OCI-LY1 (cell line): ENCODE measurements at regions not wholly inside any gene's neighbourhood (a gene's known extent, or its start where the extent isn't known, plus 50 kb on each side); places are given as distances from the start of the nearest gene placed in this dataset.
"Not testable (repeated sequence)": the region's sequence is repeated elsewhere in the genome, so short reads cannot be mapped to it uniquely, and the experiment has no call there.

ENCODE experiments used
- H2AFZ ChIP-seq: fragments of 200-600 bp; sonication (generic), shearing (Covaris generic); 2 replicates; pipeline ENCODE4 v1.6.0; 2014; ENCODE audit warnings: antibody characterized with exemption, mild to moderate bottlenecking, low read length
- H3F3A ChIP-seq: fragments of 200-600 bp; sonication (generic), shearing (Covaris generic); 2 replicates; pipeline ENCODE4 v1.6.0; 2014; ENCODE audit warnings: mild to moderate bottlenecking, antibody characterized with exemption, low read length, moderate library complexity; ENCODE audit not compliant: insufficient read depth
- H3K27ac ChIP-seq: fragments of 200-600 bp; sonication (generic); 2 replicates; pipeline ENCODE4 v1.5.1; 2014; ENCODE audit warnings: low read length, mixed run types, mild to moderate bottlenecking, low read depth; ENCODE audit not compliant: poor library complexity, severe bottlenecking
- H3K27me3 ChIP-seq: fragments of 200-600 bp; sonication (generic); 2 replicates; pipeline ENCODE4 v1.6.0; 2014; ENCODE audit warnings: antibody characterized with exemption, mild to moderate bottlenecking, low read length, moderate library complexity; ENCODE audit not compliant: insufficient read depth
- H3K36me3 ChIP-seq: fragments of 200-600 bp; sonication (generic); 2 replicates; pipeline ENCODE4 v1.6.1; 2014; ENCODE audit warnings: mild to moderate bottlenecking, antibody characterized with exemption, low read length, moderate library complexity, mixed read lengths; ENCODE audit not compliant: insufficient read depth
- H3K4me1 ChIP-seq: fragments of 200-600 bp; sonication (generic); 2 replicates; pipeline ENCODE4 v1.5.1; 2014; ENCODE audit warnings: mild to moderate bottlenecking, low read length, moderate library complexity; ENCODE audit not compliant: insufficient read depth, severe bottlenecking
- H3K4me2 ChIP-seq: fragments of 200-600 bp; sonication (generic), shearing (Covaris generic); 2 replicates; pipeline ENCODE4 v1.6.1; 2014; ENCODE audit warnings: low read length
- H3K4me3 ChIP-seq: fragments of 200-600 bp; sonication (generic); 2 replicates; pipeline ENCODE4 v1.5.1; 2014; ENCODE audit warnings: low read length, low read depth, mild to moderate bottlenecking, mixed read lengths; ENCODE audit not compliant: poor library complexity, severe bottlenecking
- H3K79me2 ChIP-seq: fragments of 200-600 bp; shearing (Covaris generic); 2 replicates; pipeline ENCODE4 v1.6.1; 2016; ENCODE audit warnings: mixed run types, low read length, mixed read lengths; ENCODE audit not compliant: insufficient read depth
- H3K9ac ChIP-seq: fragments of 200-600 bp; sonication (generic), shearing (Covaris generic); 2 replicates; pipeline ENCODE4 v1.6.1; 2014; ENCODE audit warnings: mild to moderate bottlenecking, low read length, mixed read lengths
- H3K9me2 ChIP-seq: fragments of 200-600 bp; sonication (generic), shearing (Covaris generic); 2 replicates; pipeline ENCODE4 v1.6.1; 2014; ENCODE audit warnings: low read depth, mild to moderate bottlenecking, low read length, mixed read lengths
- H3K9me3 ChIP-seq: fragments of 200-600 bp; shearing (Covaris generic); 2 replicates; pipeline ENCODE4 v1.6.1; 2014; ENCODE audit warnings: low read length, mixed read lengths
- H4K20me1 ChIP-seq: fragments of 200-600 bp; sonication (generic), shearing (Covaris generic); 2 replicates; pipeline ENCODE4 v1.6.0; 2016; ENCODE audit warnings: mild to moderate bottlenecking, low read length; ENCODE audit not compliant: insufficient read depth
- EZH2 ChIP-seq: fragments of 200-600 bp; sonication (generic), shearing (Covaris generic); IDR thresholded peaks from 2 replicates; pipeline ENCODE4 v1.8.0; 2017; ENCODE audit warnings: borderline replicate concordance, mixed run types, mild to moderate bottlenecking, antibody characterized with exemption, low read length, moderate library complexity, mixed read lengths
- TF ChIP-seq, protein P1 (sequence below): fragments of 200-600 bp; sonication (generic), shearing (Covaris generic); IDR thresholded peaks from 2 replicates; pipeline ENCODE4 v1.5.1; 2017; ENCODE audit warnings: mild to moderate bottlenecking, antibody characterized with exemption, low read length, moderate library complexity, mixed read lengths

DNA sequence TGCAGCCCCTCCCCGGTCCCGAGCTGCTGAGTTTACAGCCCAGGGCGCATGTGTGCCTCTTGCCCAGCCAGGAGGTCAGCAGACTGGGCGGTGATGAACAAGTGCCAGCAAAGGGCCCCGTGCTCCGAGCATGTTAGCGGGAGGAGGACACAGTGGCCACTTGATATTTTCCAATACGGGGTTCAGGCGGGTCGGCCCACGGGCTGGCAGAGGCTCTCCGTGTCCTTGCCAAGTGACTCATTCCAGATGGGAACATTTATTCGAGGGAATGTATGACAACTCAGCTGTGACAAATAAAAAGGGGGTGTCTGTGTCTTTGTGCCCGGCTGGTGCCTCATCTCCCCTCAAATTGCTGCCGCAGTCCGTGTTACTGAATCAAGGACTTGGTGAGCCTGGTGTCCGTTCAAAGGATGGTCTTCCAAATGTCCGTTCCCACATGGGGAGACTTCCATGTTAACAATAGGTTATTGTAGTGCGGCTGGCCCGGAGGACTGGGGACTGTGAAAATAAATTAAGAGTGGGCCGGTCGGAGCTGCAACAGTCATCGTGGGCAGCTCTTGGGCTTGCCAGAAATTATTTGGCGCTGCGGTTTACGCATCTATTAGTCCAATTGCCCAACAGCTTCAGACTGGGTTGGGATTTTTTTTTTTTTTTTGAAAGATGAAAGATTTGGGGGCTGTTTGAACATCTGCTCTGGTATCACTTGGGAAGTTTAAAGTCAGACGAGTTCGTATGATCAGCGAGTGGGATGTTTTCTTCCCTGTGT is 174.0 kb upstream of the CIBAR2 start:
- Histone ChIP-seq H3K4me2 (no peak overlapping the region), H3K36me3 (no peaks in the 10 kb centered on the region), H2AFZ (no peak overlapping the region), H3K27me3 (peaks cover 8% of the 10 kb centered on the region; the same call in 1 of the 2 replicates), H3K9me2 (no peaks in the 10 kb centered on the region), H3K27ac (no peak overlapping the region), H3K79me2 (no peaks in the 10 kb centered on the region), H3F3A (no peaks in the 10 kb centered on the region), H3K4me3 (no peak overlapping the region), H3K4me1 (no peaks in the 10 kb centered on the region), H4K20me1 (no peaks in the 10 kb centered on the region), H3K9ac (no peak overlapping the region), H3K9me3 (no peaks in the 10 kb centered on the region)
- TF ChIP-seq, protein P1, sequence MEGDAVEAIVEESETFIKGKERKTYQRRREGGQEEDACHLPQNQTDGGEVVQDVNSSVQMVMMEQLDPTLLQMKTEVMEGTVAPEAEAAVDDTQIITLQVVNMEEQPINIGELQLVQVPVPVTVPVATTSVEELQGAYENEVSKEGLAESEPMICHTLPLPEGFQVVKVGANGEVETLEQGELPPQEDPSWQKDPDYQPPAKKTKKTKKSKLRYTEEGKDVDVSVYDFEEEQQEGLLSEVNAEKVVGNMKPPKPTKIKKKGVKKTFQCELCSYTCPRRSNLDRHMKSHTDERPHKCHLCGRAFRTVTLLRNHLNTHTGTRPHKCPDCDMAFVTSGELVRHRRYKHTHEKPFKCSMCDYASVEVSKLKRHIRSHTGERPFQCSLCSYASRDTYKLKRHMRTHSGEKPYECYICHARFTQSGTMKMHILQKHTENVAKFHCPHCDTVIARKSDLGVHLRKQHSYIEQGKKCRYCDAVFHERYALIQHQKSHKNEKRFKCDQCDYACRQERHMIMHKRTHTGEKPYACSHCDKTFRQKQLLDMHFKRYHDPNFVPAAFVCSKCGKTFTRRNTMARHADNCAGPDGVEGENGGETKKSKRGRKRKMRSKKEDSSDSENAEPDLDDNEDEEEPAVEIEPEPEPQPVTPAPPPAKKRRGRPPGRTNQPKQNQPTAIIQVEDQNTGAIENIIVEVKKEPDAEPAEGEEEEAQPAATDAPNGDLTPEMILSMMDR: no peak
- TF ChIP-seq EZH2: no peak

DNA sequence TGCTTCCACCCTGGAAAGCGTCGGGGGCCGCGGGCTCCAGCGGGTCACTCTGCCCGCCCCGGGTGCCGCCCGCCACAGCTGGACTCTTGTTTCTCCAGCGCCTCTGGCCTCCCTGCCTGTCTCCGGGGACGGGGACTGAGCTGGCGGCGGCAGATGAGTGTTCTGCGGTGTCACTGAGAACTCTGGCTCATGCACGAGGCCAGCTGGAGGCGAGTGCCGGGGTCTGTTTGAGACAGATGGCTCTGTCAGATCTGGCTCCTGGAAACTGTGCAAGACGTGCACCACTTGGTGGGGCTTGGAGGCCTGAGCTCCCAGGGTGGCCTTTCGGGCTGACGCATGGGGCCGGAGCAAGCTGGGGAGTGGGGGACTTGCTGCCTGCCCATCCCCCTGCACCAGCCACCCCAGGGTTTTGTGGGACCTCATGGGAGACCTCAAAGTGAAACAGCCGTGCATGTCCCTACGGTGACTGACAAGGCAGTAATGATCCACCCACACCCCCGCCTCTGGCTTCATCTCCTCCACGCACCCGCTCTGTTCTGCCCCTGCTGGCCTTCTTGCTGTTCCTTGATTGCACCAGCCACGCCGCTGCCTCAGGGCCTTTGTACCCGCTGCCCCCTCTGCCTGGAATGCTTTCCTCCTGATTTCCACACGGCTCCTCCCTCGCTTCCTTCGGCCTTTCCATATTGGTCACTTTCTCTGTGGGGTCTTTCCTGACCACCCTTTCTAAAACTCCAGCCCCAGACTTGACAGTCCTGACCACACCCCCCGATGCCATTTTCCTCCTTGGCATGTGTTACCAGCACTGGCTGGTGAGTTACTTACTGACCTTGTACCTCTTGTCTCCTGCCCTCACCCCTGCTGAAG is 174.9 kb upstream of the CIBAR2 start:
- no peak overlapping the region for H3K4me2 ChIP-seq

DNA sequence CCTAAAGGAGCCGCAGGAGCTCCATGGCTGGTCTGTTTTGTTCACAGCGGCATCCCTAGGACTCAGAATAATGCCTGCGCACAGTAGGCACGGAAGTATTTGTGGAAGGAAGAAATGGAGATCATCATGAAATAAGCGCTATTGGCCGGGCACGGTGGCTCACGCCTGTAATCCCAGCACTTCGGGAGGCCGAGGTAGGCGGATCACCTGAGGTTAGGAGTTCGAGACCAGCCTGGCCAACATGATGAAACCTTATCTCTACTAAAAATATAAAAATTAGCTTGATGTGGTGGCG is 175.5 kb upstream of the CIBAR2 start:
- H3K27me3 ChIP-seq, H3K4me2 ChIP-seq: not testable (repeated sequence)

More for the DNA sequence above, 174.9 kb upstream of the CIBAR2 start:
- Histone ChIP-seq H3F3A (no peaks in the 10 kb centered on the region), H3K27ac (no peak overlapping the region), H3K9me3 (no peaks in the 10 kb centered on the region), H3K27me3 (peaks cover 8% of the 10 kb centered on the region; the same call in 1 of the 2 replicates), H3K9me2 (no peaks in the 10 kb centered on the region), H2AFZ (no peak overlapping the region), H3K4me3 (no peak overlapping the region), H3K36me3 (no peaks in the 10 kb centered on the region), H3K79me2 (no peaks in the 10 kb centered on the region), H3K4me1 (no peaks in the 10 kb centered on the region), H3K9ac (no peak overlapping the region), H4K20me1 (no peaks in the 10 kb centered on the region)
- TF ChIP-seq, protein P1: no peak
- TF ChIP-seq EZH2: no peak

More for the DNA sequence above, 175.5 kb upstream of the CIBAR2 start:
- not testable (repeated sequence) for H4K20me1 ChIP-seq, H3K4me1 ChIP-seq, H3K9ac ChIP-seq, H3K9me3 ChIP-seq, H3K4me3 ChIP-seq, H3K9me2 ChIP-seq, H3F3A ChIP-seq, H3K79me2 ChIP-seq, H3K27ac ChIP-seq, H3K36me3 ChIP-seq, H2AFZ ChIP-seq
